ENCODE measurements at regions not wholly inside any gene's neighbourhood (a gene's known extent, or its start where the extent isn't known, plus 50 kb on each side); places are given as distances from the start of the nearest gene placed in this dataset.

DNA sequence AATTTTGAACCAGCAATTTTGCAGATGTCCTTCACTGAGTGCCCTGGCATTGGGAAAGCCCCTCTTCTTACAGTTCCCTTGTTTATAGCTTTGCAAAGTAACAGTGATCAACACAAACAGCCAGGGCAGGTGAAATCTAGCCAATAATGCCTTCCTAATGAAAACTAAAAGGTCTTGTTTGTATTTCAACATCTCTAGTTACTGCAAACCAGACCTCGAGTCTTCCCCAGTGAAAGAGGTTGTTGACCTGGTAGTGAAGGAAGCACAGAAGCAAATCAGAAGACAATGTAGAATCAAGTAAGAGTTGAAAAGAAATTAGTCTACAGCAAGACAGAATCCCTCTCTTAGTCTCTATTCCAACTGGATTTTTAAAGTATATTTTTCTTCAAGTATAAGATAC is 231.2 kb downstream of the SNX13 start:
- no peak overlapping the region for H3K4me3 ChIP-seq (ENCODE audit: low read depth in 1 of 2, low read length in 2 of 2)
- no peaks in the 10 kb centered on the region for H3K36me3 ChIP-seq (ENCODE audit: control insufficient read depth in 1 of 2, insufficient read depth in 2 of 2, low read length in 2 of 2)
- no peaks in the 10 kb centered on the region for H3K9me3 ChIP-seq (ENCODE audit: control insufficient read depth in 1 of 2, low read length in 2 of 2)
- H3K9ac ChIP-seq (ENCODE audit: low read depth in 1 of 2, low read length in 2 of 2) = no peak overlapping the region
- H3K27me3 ChIP-seq (ENCODE audit: control insufficient read depth in 1 of 2, insufficient read depth in 2 of 2, low read length in 2 of 2) = no peaks in the 10 kb centered on the region
- no peaks in the 10 kb centered on the region for H3K4me1 ChIP-seq (ENCODE audit: control insufficient read depth in 1 of 2, insufficient read depth in 2 of 2, low read length in 2 of 2)
- no peak overlapping the region for H3K27ac ChIP-seq (ENCODE audit: low read depth, low read length)

DNA sequence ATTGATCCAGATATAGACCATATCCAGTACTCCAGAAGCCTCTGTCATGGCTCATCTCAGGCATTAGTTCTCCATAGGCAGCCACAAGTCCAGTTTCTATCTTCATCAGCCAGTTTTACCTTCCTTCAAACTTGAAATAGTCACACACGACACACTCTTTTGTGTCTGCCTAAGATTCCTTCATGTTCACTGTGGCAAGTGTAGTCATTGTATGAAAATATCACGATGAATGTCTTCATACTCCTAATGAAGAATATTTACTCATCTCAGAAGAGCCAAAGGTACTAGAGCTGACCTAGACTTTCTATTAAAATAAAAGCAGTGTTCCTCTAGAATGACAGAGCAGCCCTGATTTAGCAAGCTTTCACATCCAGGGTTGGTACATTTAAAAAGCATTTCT is 230.7 kb downstream of the SNX13 start:
- H3K4me3 ChIP-seq (ENCODE audit: low read depth in 1 of 2, low read length in 2 of 2) = no peak overlapping the region
- no peak overlapping the region for H3K9ac ChIP-seq (ENCODE audit: low read depth in 1 of 2, low read length in 2 of 2)
- H3K27ac ChIP-seq (ENCODE audit: low read depth, low read length) = no peak overlapping the region
- H3K9me3 ChIP-seq (ENCODE audit: control insufficient read depth in 1 of 2, low read length in 2 of 2) = no peaks in the 10 kb centered on the region
- no peaks in the 10 kb centered on the region for H3K36me3 ChIP-seq (ENCODE audit: control insufficient read depth in 1 of 2, insufficient read depth in 2 of 2, low read length in 2 of 2)
- H3K27me3 ChIP-seq (ENCODE audit: control insufficient read depth in 1 of 2, insufficient read depth in 2 of 2, low read length in 2 of 2) = no peaks in the 10 kb centered on the region
- no peaks in the 10 kb centered on the region for H3K4me1 ChIP-seq (ENCODE audit: control insufficient read depth in 1 of 2, insufficient read depth in 2 of 2, low read length in 2 of 2)

GRCh38 chr7:17710312-17710711 is 230.0 kb downstream of the SNX13 start:
- Histone ChIP-seq H3K27me3 (ENCODE audit: control insufficient read depth in 1 of 2, insufficient read depth in 2 of 2, low read length in 2 of 2) (no peaks in the 10 kb centered on the region), H3K9ac (ENCODE audit: low read depth in 1 of 2, low read length in 2 of 2) (no peak overlapping the region), H3K9me3 (ENCODE audit: control insufficient read depth in 1 of 2, low read length in 2 of 2) (no peaks in the 10 kb centered on the region), H3K36me3 (ENCODE audit: control insufficient read depth in 1 of 2, insufficient read depth in 2 of 2, low read length in 2 of 2) (no peaks in the 10 kb centered on the region), H3K4me3 (ENCODE audit: low read depth in 1 of 2, low read length in 2 of 2) (no peak overlapping the region), H3K27ac (ENCODE audit: low read depth, low read length) (no peak overlapping the region), H3K4me1 (ENCODE audit: control insufficient read depth in 1 of 2, insufficient read depth in 2 of 2, low read length in 2 of 2) (no peaks in the 10 kb centered on the region)

GRCh38 chr7:17713584-17713983 is 226.7 kb downstream of the SNX13 start:
- no peak overlapping the region for H3K27ac ChIP-seq (ENCODE audit: low read depth, low read length)
- no peak overlapping the region for H3K4me3 ChIP-seq (ENCODE audit: low read depth in 1 of 2, low read length in 2 of 2)
- no peaks in the 10 kb centered on the region for H3K36me3 ChIP-seq (ENCODE audit: control insufficient read depth in 1 of 2, insufficient read depth in 2 of 2, low read length in 2 of 2)
- no peak overlapping the region for H3K9ac ChIP-seq (ENCODE audit: low read depth in 1 of 2, low read length in 2 of 2)
- H3K9me3 ChIP-seq (ENCODE audit: control insufficient read depth in 1 of 2, low read length in 2 of 2) = no peaks in the 10 kb centered on the region
- H3K27me3 ChIP-seq (ENCODE audit: control insufficient read depth in 1 of 2, insufficient read depth in 2 of 2, low read length in 2 of 2) = no peaks in the 10 kb centered on the region
- no peaks in the 10 kb centered on the region for H3K4me1 ChIP-seq (ENCODE audit: control insufficient read depth in 1 of 2, insufficient read depth in 2 of 2, low read length in 2 of 2)

DNA sequence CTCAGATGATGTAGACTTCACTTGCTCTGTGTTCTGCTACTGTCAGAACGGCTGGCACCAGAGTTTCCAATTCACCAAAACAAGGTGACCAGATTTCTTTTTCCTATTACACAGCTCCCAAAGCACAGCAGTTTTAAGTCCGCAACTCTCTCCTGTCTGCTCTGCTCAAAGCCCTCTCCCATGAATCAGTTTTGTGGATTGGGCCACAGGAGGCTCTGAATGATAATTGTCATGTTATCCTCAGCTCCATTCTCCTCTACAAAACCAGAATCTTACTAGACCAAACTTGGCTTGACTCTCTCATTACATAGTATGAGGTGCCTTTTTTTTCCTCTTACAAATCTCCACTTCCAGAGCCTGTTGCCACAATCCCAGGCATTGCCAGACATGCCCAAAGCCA is 223.5 kb downstream of the SNX13 start:
- Histone ChIP-seq H3K4me1 (ENCODE audit: control insufficient read depth in 1 of 2, insufficient read depth in 2 of 2, low read length in 2 of 2) (no peaks in the 10 kb centered on the region), H3K36me3 (ENCODE audit: control insufficient read depth in 1 of 2, insufficient read depth in 2 of 2, low read length in 2 of 2) (no peaks in the 10 kb centered on the region), H3K9ac (ENCODE audit: low read depth in 1 of 2, low read length in 2 of 2) (no peak overlapping the region), H3K9me3 (ENCODE audit: control insufficient read depth in 1 of 2, low read length in 2 of 2) (no peaks in the 10 kb centered on the region), H3K4me3 (ENCODE audit: low read depth in 1 of 2, low read length in 2 of 2) (no peak overlapping the region), H3K27me3 (ENCODE audit: control insufficient read depth in 1 of 2, insufficient read depth in 2 of 2, low read length in 2 of 2) (no peaks in the 10 kb centered on the region), H3K27ac (ENCODE audit: low read depth, low read length) (no peak overlapping the region)

DNA sequence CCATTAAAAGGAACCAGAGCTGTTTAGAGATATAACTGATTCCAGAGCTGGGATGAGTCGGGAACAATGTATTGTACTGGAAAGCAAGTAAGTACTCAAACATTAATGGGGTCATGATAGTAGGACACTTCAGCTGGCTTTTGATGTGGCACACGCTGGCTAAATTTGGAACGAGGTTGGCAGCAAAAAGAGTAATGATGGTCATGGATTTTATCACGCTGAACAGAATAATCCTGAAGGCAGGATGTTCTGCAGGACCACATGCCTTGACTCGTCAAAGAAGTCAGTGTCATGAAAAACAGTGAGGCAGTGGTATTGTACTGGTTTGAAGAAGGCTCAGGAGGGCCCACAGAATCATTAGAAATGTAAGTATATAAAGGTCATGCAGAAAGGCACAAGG is 220.3 kb downstream of the SNX13 start:
- H3K9me3 ChIP-seq (ENCODE audit: control insufficient read depth in 1 of 2, low read length in 2 of 2) = no peaks in the 10 kb centered on the region
- H3K4me3 ChIP-seq (ENCODE audit: low read depth in 1 of 2, low read length in 2 of 2) = no peak overlapping the region
- H3K27ac ChIP-seq (ENCODE audit: low read depth, low read length) = no peak overlapping the region
- no peak overlapping the region for H3K9ac ChIP-seq (ENCODE audit: low read depth in 1 of 2, low read length in 2 of 2)
- no peaks in the 10 kb centered on the region for H3K4me1 ChIP-seq (ENCODE audit: control insufficient read depth in 1 of 2, insufficient read depth in 2 of 2, low read length in 2 of 2)
- no peaks in the 10 kb centered on the region for H3K36me3 ChIP-seq (ENCODE audit: control insufficient read depth in 1 of 2, insufficient read depth in 2 of 2, low read length in 2 of 2)
- no peaks in the 10 kb centered on the region for H3K27me3 ChIP-seq (ENCODE audit: control insufficient read depth in 1 of 2, insufficient read depth in 2 of 2, low read length in 2 of 2)

DNA sequence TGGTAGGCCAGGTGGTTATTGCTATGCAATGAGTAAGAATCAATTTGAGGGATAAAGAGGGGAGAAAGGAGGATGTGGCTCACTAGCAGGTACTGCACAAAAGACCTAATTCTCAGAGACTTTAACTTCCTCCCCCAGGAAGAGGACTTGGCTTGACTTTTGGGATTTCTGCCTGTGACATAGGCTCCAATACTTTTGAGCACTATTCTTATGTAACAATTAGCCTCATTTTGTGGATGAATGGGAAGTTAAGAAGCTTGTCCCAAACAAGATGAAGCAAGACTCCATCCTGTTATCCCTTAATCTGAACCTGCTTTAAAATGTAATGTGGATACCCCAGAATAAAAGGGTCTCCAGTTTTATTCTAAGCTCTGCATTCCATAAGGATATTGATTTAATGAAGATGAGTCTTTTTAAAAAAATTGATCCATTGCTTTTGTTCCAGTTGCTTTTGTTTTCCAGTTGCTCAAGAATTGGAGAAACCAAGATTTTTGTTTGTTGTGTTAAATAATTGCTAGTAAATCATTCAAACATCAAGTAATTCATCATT is 218.5 kb downstream of the SNX13 start:
- H3K4me1 ChIP-seq (ENCODE audit: control insufficient read depth in 1 of 2, insufficient read depth in 2 of 2, low read length in 2 of 2) = no peaks in the 10 kb centered on the region
- H3K9ac ChIP-seq (ENCODE audit: low read depth in 1 of 2, low read length in 2 of 2) = no peak overlapping the region
- no peaks in the 10 kb centered on the region for H3K36me3 ChIP-seq (ENCODE audit: control insufficient read depth in 1 of 2, insufficient read depth in 2 of 2, low read length in 2 of 2)
- no peaks in the 10 kb centered on the region for H3K9me3 ChIP-seq (ENCODE audit: control insufficient read depth in 1 of 2, low read length in 2 of 2)
- H3K4me3 ChIP-seq (ENCODE audit: low read depth in 1 of 2, low read length in 2 of 2) = no peak overlapping the region
- no peaks in the 10 kb centered on the region for H3K27me3 ChIP-seq (ENCODE audit: control insufficient read depth in 1 of 2, insufficient read depth in 2 of 2, low read length in 2 of 2)
- H3K27ac ChIP-seq (ENCODE audit: low read depth, low read length) = no peak overlapping the region

DNA sequence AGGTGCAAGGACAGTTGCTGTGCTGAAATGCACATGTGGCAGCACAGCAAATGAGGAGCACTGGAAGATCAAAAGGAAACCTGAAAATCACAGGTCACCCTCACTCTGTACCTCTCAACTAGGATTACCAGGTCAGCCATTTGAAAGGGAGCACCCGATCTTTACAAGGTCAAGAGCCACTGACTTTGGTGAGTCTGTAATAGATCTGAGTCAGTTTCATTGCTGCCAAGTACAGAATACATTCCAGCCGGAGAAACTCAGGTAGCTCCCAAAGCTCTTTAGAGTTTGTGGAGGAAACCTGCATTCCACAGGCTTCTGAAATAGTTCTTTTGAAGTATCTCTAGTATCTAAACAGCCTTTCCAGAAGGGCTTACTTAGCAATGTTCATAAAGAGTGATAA is 217.5 kb downstream of the SNX13 start:
- Histone ChIP-seq H3K9ac (ENCODE audit: low read depth in 1 of 2, low read length in 2 of 2) (no peak overlapping the region), H3K9me3 (ENCODE audit: control insufficient read depth in 1 of 2, low read length in 2 of 2) (no peaks in the 10 kb centered on the region), H3K27ac (ENCODE audit: low read depth, low read length) (no peak overlapping the region), H3K4me3 (ENCODE audit: low read depth in 1 of 2, low read length in 2 of 2) (no peak overlapping the region), H3K27me3 (ENCODE audit: control insufficient read depth in 1 of 2, insufficient read depth in 2 of 2, low read length in 2 of 2) (no peaks in the 10 kb centered on the region), H3K4me1 (ENCODE audit: control insufficient read depth in 1 of 2, insufficient read depth in 2 of 2, low read length in 2 of 2) (no peaks in the 10 kb centered on the region), H3K36me3 (ENCODE audit: control insufficient read depth in 1 of 2, insufficient read depth in 2 of 2, low read length in 2 of 2) (no peaks in the 10 kb centered on the region)

DNA sequence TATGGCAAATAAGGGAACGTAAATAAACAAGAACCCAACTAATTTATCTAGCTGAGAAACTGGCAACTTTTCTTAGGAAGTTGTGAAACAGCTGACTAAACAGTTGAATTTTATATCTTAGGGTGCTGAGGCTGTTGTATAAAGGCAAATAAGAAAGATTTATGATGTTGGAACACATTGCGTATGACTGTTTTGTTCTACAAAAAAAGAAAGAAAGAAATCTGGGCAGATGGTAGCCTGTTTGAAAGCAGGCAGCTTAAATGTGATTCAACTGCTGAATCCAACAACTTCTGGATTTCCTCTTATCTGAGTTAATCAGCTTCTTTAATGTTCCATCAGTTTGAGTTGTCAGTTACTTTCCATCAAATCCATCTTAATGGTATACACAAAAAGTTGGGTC is 214.5 kb downstream of the SNX13 start:
- Histone ChIP-seq H3K27me3 (ENCODE audit: control insufficient read depth in 1 of 2, insufficient read depth in 2 of 2, low read length in 2 of 2) (no peaks in the 10 kb centered on the region), H3K4me3 (ENCODE audit: low read depth in 1 of 2, low read length in 2 of 2) (no peak overlapping the region), H3K9ac (ENCODE audit: low read depth in 1 of 2, low read length in 2 of 2) (no peak overlapping the region), H3K36me3 (ENCODE audit: control insufficient read depth in 1 of 2, insufficient read depth in 2 of 2, low read length in 2 of 2) (no peaks in the 10 kb centered on the region), H3K9me3 (ENCODE audit: control insufficient read depth in 1 of 2, low read length in 2 of 2) (no peaks in the 10 kb centered on the region), H3K4me1 (ENCODE audit: control insufficient read depth in 1 of 2, insufficient read depth in 2 of 2, low read length in 2 of 2) (peaks cover 9% of the 10 kb centered on the region in 2 donors), H3K27ac (ENCODE audit: low read depth, low read length) (no peak overlapping the region)

GRCh38 chr7:17732083-17732482 is 208.2 kb downstream of the SNX13 start:
- Histone ChIP-seq H3K36me3 (ENCODE audit: control insufficient read depth in 1 of 2, insufficient read depth in 2 of 2, low read length in 2 of 2) (no peaks in the 10 kb centered on the region), H3K9me3 (ENCODE audit: control insufficient read depth in 1 of 2, low read length in 2 of 2) (peaks cover 0 to 5% of the 10 kb centered on the region in 2 donors), H3K27ac (ENCODE audit: low read depth, low read length) (no peak overlapping the region), H3K4me3 (ENCODE audit: low read depth in 1 of 2, low read length in 2 of 2) (no peak overlapping the region), H3K9ac (ENCODE audit: low read depth in 1 of 2, low read length in 2 of 2) (no peak overlapping the region), H3K4me1 (ENCODE audit: control insufficient read depth in 1 of 2, insufficient read depth in 2 of 2, low read length in 2 of 2) (peaks cover 9% of the 10 kb centered on the region in 2 donors), H3K27me3 (ENCODE audit: control insufficient read depth in 1 of 2, insufficient read depth in 2 of 2, low read length in 2 of 2) (no peaks in the 10 kb centered on the region)
